GM23248 (cell line): ENCODE measurements at regions not wholly inside any gene's neighbourhood (a gene's known extent, or its start where the extent isn't known, plus 50 kb on each side); places are given as distances from the start of the nearest gene placed in this dataset.

ENCODE experiments used
- DNase-seq: peaks from one replicate; pipeline ENCODE4 v3.0.0-alpha.2; 2015
- H2AFZ ChIP-seq: fragments of 200-600 bp; sonication (generic); 2 replicates; pipeline ENCODE4 v1.6.1; 2016; ENCODE audit warnings: antibody characterized with exemption
- H3F3A ChIP-seq: fragments of 200-600 bp; sonication (generic); 2 replicates; pipeline ENCODE4 v1.6.1; 2016; ENCODE audit warnings: mild to moderate bottlenecking, antibody characterized with exemption, mixed run types; ENCODE audit not compliant: insufficient read depth
- H3K27ac ChIP-seq: fragments of 200-600 bp; sonication (generic); 2 replicates; pipeline ENCODE4 v1.5.1; 2016; ENCODE audit warnings: mild to moderate bottlenecking
- H3K27me3 ChIP-seq: fragments of 200-600 bp; sonication (generic); replicated peaks from 2 replicates; pipeline ENCODE4 v1.6.1; 2016; ENCODE audit warnings: mild to moderate bottlenecking; ENCODE audit not compliant: insufficient read depth
- H3K36me3 ChIP-seq: fragments of 200-600 bp; sonication (generic); 2 replicates; pipeline ENCODE4 v1.6.1; 2016; ENCODE audit warnings: low read depth, mild to moderate bottlenecking
- H3K4me1 ChIP-seq: fragments of 200-600 bp; sonication (generic); 2 replicates; pipeline ENCODE4 v1.6.1; 2016; ENCODE audit warnings: mild to moderate bottlenecking; ENCODE audit not compliant: insufficient read depth
- H3K4me2 ChIP-seq: fragments of 200-600 bp; sonication (generic); one replicate; pipeline ENCODE4 v1.6.1; 2016; ENCODE audit warnings: mild to moderate bottlenecking; ENCODE audit not compliant: unreplicated experiment
- H3K4me3 ChIP-seq: fragments of 200-600 bp; sonication (generic); 2 replicates; pipeline ENCODE4 v1.5.1; 2016; ENCODE audit warnings: mild to moderate bottlenecking
- H3K79me2 ChIP-seq: fragments of 200-600 bp; sonication (generic); 2 replicates; pipeline ENCODE4 v1.6.1; 2016; ENCODE audit warnings: mild to moderate bottlenecking; ENCODE audit not compliant: insufficient read depth
- H3K9ac ChIP-seq: fragments of 200-600 bp; sonication (generic); 2 replicates; pipeline ENCODE4 v1.6.1; 2016; ENCODE audit warnings: mild to moderate bottlenecking
- H3K9me2 ChIP-seq: fragments of 200-600 bp; sonication (generic); 2 replicates; pipeline ENCODE4 v1.6.1; 2016; ENCODE audit warnings: mixed run types, mild to moderate bottlenecking, moderate library complexity; ENCODE audit not compliant: insufficient read depth
- H3K9me3 ChIP-seq: fragments of 200-600 bp; sonication (generic); one replicate; pipeline ENCODE4 v1.6.1; 2017; ENCODE audit warnings: low read depth
- H4K20me1 ChIP-seq: fragments of 200-600 bp; sonication (generic); 2 replicates; pipeline ENCODE4 v1.6.0; 2016; ENCODE audit not compliant: insufficient read depth
- EZH2 ChIP-seq: fragments of 200-600 bp; sonication (generic); IDR thresholded peaks from 2 replicates; pipeline ENCODE4 v1.6.1; 2018; ENCODE audit warnings: antibody characterized with exemption, mild to moderate bottlenecking; ENCODE audit not compliant: insufficient read depth, poor library complexity, severe bottlenecking
- EZH2phosphoT487 ChIP-seq: fragments of 200-600 bp; sonication (generic); IDR thresholded peaks from 2 replicates; pipeline ENCODE4 v1.6.1; 2018; ENCODE audit warnings: antibody characterized with exemption, moderate library complexity, mild to moderate bottlenecking, low read depth; ENCODE audit not compliant: insufficient read depth
- WGBS, 2 experiments: methylation state at CpG; one replicate each; pipeline ENCODE4 v1.1.6; 2015 to 2017; ENCODE audit warnings: low lambda C conversion rate in 2 of 2, low coverage in 1 of 2; ENCODE audit errors: missing lambda C conversion rate in 2 of 2; 5-methylcytosine and 5-hydroxymethylcytosine counted together
- in situ Hi-C: fragments of 300-500 bp; cut with MboI; formaldehyde crosslinking; loops from 2 replicates; pipeline ENCODE4 v1.15.0; 2020

DNA sequence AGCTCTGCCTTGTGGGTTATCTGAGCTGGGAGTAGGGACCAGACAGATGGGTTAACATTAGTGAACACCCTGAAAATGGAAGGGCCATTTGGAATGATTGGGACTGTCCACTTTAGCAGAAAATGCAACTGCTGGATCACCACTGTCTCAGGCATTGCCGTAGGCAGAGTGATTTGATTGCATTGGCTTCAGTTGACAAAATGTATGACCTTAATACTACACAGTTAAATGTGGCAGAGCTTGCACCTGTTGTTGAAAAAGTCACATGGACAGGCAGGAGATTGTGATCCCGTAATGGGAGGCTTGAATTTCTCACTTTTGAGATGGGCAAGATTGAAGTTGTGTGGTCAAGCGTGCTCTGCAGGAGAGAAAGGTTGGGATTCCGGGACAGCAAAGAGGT, 166.5 kb upstream of the PUDP start:
- in situ Hi-C loops = no loop called here
- Histone ChIP-seq H3K4me3 (no peak overlapping the region), H3K4me1 (peaks cover 10% of the 10 kb centered on the region), H3K27ac (no peak overlapping the region), H3K9ac (no peak overlapping the region), H2AFZ (no peak overlapping the region), H3K4me2 (no peak overlapping the region), H3K79me2 (no peaks in the 10 kb centered on the region), H4K20me1 (no peaks in the 10 kb centered on the region), H3K27me3 (no peaks in the 10 kb centered on the region), H3K36me3 (no peaks in the 10 kb centered on the region), H3F3A (peaks cover 16% of the 10 kb centered on the region), H3K9me2 (no peaks in the 10 kb centered on the region), H3K9me3 (no peaks in the 10 kb centered on the region)
- no peak for DNase-seq
- TF ChIP-seq EZH2phosphoT487 = no peak
- no peak for TF ChIP-seq EZH2
- 95 to 98% methylated on average over 4 of the region's 4 CpGs for WGBS, 2 experiments

DNA sequence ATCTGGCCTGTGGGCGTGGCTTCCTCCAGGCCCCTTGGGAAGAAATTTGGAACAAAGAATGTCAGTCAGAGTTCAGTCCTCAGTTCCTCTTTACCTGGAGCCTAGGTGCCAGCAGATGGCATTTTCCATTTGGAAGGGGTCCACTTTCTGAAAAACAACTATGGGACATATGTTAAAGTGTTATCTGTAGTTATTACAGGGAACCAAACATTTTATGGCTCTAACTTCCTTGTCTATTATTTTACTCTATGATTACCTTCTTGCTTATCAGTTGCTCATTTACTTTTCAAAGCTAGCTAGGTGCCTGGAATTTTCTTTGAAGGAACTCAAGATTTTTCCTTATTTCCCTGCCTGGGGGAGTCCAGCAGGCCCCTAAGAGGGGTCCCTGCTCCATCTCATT, 159.8 kb upstream of the PUDP start:
- Histone ChIP-seq H3K4me1 (no peaks in the 10 kb centered on the region), H3F3A (no peaks in the 10 kb centered on the region), H3K4me2 (no peak overlapping the region), H4K20me1 (no peaks in the 10 kb centered on the region), H3K9me3 (no peaks in the 10 kb centered on the region), H2AFZ (no peak overlapping the region), H3K4me3 (no peak overlapping the region), H3K27me3 (no peaks in the 10 kb centered on the region), H3K27ac (no peak overlapping the region), H3K79me2 (no peaks in the 10 kb centered on the region), H3K9me2 (no peaks in the 10 kb centered on the region), H3K36me3 (no peaks in the 10 kb centered on the region), H3K9ac (no peak overlapping the region)
- WGBS, 2 experiments = 90% methylated on average over 1 of the region's 1 CpG
- in situ Hi-C loops = no loop called here
- TF ChIP-seq EZH2 (no peak), EZH2phosphoT487 (no peak)
- DNase-seq = no peak

DNA sequence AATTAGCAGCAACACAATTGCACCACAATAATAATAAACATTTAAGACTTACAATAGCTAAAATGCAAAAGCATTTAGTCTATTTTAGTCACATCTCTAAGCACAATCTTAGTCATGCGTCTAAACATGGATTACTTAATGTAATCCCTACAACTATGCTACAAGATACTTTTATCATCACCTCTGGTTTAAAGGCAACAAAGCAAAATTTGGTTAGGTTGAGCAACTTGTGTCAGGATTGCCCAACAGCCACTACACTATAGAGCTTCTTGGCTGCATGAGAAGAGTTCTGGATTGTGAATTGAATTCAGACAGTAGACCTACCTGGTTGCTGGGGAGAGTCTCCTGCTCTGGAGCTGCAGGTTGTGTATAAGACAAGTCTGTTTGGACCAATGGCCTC, 146.5 kb upstream of the PUDP start:
- Histone ChIP-seq H4K20me1 (no peaks in the 10 kb centered on the region), H2AFZ (no peak overlapping the region), H3F3A (no peaks in the 10 kb centered on the region), H3K4me3 (no peak overlapping the region), H3K4me1 (no peaks in the 10 kb centered on the region), H3K9me2 (no peaks in the 10 kb centered on the region), H3K9ac (no peak overlapping the region), H3K9me3 (no peaks in the 10 kb centered on the region), H3K36me3 (no peaks in the 10 kb centered on the region), H3K79me2 (no peaks in the 10 kb centered on the region), H3K4me2 (no peak overlapping the region), H3K27ac (no peak overlapping the region), H3K27me3 (no peaks in the 10 kb centered on the region)
- in situ Hi-C loops = no loop called here
- 4 to 8% methylated on average over 1 of the region's 1 CpG for WGBS, 2 experiments
- TF ChIP-seq EZH2phosphoT487 (no peak), EZH2 (no peak)
- DNase-seq = peak; percentile 46

- no peaks in the 10 kb centered on the region for H4K20me1 ChIP-seq
- H3K9me2 ChIP-seq = no peaks in the 10 kb centered on the region
- H3K27me3 ChIP-seq = no peaks in the 10 kb centered on the region
- no peak overlapping the region for H3K4me2 ChIP-seq
- 45 to 46% methylated on average over 6 of the region's 6 CpGs for WGBS, 2 experiments
- no peak for TF ChIP-seq EZH2phosphoT487
- no peak for TF ChIP-seq EZH2
- H3K36me3 ChIP-seq = no peaks in the 10 kb centered on the region
- DNase-seq = no peak
- H3K4me1 ChIP-seq = no peaks in the 10 kb centered on the region; the same call in 1 of the 2 replicates
- H3F3A ChIP-seq = no peaks in the 10 kb centered on the region
- H2AFZ ChIP-seq = no peak overlapping the region
- H3K4me3 ChIP-seq = no peak overlapping the region
- in situ Hi-C loops = no loop called here
- no peak overlapping the region for H3K27ac ChIP-seq
- H3K79me2 ChIP-seq = no peaks in the 10 kb centered on the region
- H3K9ac ChIP-seq = no peak overlapping the region
- H3K9me3 ChIP-seq = no peaks in the 10 kb centered on the region
These were observed 138.3 kb upstream of the PUDP start for GRCh38 chrX:7286168-7286837.
